Upper lobe of left lung (tissue), 6 donors: ENCODE measurements at regions not wholly inside any gene's neighbourhood (a gene's known extent, or its start where the extent isn't known, plus 50 kb on each side); places are given as distances from the start of the nearest gene placed in this dataset.

ENCODE experiments used
- ATAC-seq, 2 donors: fragments of 200-7000 bp; cut with Tn5 transposase; one replicate each; pipeline ENCODE4 v1.9.1; 2022; ENCODE audit warnings: mild to moderate bottlenecking in 2 of 2, moderate library complexity in 2 of 2; ENCODE audit not compliant: low FRiP score in 2 of 2
- DNase-seq, 2 donors: peaks; one replicate each; pipeline ENCODE4 v3.0.0-alpha.2; 2019 to 2020
- H3K27ac ChIP-seq, 4 donors: fragments of 200-600 bp; sonication (generic); one replicate each; pipeline ENCODE4 v1.5.1; 2016 to 2019
- H3K27me3 ChIP-seq, 4 donors: fragments of 200-600 bp; sonication (generic); one replicate each; pipeline ENCODE4 v1.5.1; 2017 to 2019
- H3K36me3 ChIP-seq, 4 donors: fragments of 200-600 bp; sonication (generic); one replicate each; pipeline ENCODE4 v1.5.1; 2016 to 2019
- H3K4me1 ChIP-seq, 4 donors: fragments of 200-600 bp; sonication (generic); one replicate each; pipeline ENCODE4 v1.5.1; 2018 to 2019
- H3K4me3 ChIP-seq, 4 donors: fragments of 200-600 bp; sonication (generic); one replicate each; pipeline ENCODE4 v1.5.1; 2017 to 2019; ENCODE audit warnings: mild to moderate bottlenecking in 2 of 4, moderate library complexity in 1 of 4
- H3K9me3 ChIP-seq, 4 donors: fragments of 200-600 bp; sonication (generic); one replicate each; pipeline ENCODE4 v1.5.1; 2018 to 2019
- CTCF ChIP-seq, 6 experiments: fragments of 450-650 bp in 4 of 6; fragments of 200-600 bp in 2 of 6; sonication (generic) in 2 of 6; IDR thresholded peaks; one replicate each; pipeline ENCODE4 v1.5.1; 2016 to 2019; ENCODE audit warnings: antibody characterized with exemption in 6 of 6
- EP300 ChIP-seq, 4 donors: sonication (generic); formaldehyde crosslinking; IDR thresholded peaks; one replicate each; pipeline ENCODE4 v1.5.1; 2017; ENCODE audit warnings: antibody characterized with exemption in 4 of 4, control low read depth in 2 of 4
- POLR2A ChIP-seq, 4 donors: fragments of 450-650 bp; IDR thresholded peaks; one replicate each; pipeline ENCODE4 v1.5.1; 2016 to 2017; ENCODE audit warnings: antibody characterized with exemption in 4 of 4, mild to moderate bottlenecking in 2 of 4
- POLR2AphosphoS5 ChIP-seq, 2 donors: sonication (generic); formaldehyde crosslinking; IDR thresholded peaks; one replicate each; pipeline ENCODE4 v1.5.1; 2017; ENCODE audit warnings: antibody characterized with exemption in 2 of 2
- WGBS, 2 donors: methylation state at CpG; one replicate each; pipeline ENCODE4 v1.1.5; 2017 to 2018; 5-methylcytosine and 5-hydroxymethylcytosine counted together
- donor health status: DM: no; HTN: no; CAD: no; lungs with moderate emphysema.
- donor health status: DM: no; HTN: yes; CAD: no; lungs with severe emphysema.

- Histone ChIP-seq H3K4me1 (peaks cover 0 to 5% (median 0%) of the 10 kb centered on the region in 4 donors), H3K27ac (no peak overlapping the region), H3K4me3 (no peak overlapping the region), H3K9me3 (no peaks in the 10 kb centered on the region), H3K27me3 (no peaks in the 10 kb centered on the region), H3K36me3 (no peaks in the 10 kb centered on the region)
- TF ChIP-seq POLR2AphosphoS5 (IDR thresholded peaks at IDR 0.05) = no peak
- no peak for TF ChIP-seq POLR2A (IDR thresholded peaks at IDR 0.05)
- no peak for TF ChIP-seq EP300 (IDR thresholded peaks at IDR 0.05)
- TF ChIP-seq CTCF (IDR thresholded peaks at IDR 0.05) = no peak
- DNase-seq = no peak
- no peak for ATAC-seq
- 56 to 88% methylated on average over 1 of the region's 1 CpG for WGBS, 2 donors
Measured at GRCh38 chr10:121288011-121288410, 310.2 kb downstream of the FGFR2 start.

GRCh38 chr10:121288864-121289661 is 309.2 kb downstream of the FGFR2 start:
- no peak for TF ChIP-seq EP300 (IDR thresholded peaks at IDR 0.05)
- TF ChIP-seq POLR2AphosphoS5 (IDR thresholded peaks at IDR 0.05) = no peak
- no peak for TF ChIP-seq POLR2A (IDR thresholded peaks at IDR 0.05)
- TF ChIP-seq CTCF (IDR thresholded peaks at IDR 0.05) = no peak
- peaks cover 0 to 5% (median 0%) of the 10 kb centered on the region in 4 donors for H3K4me1 ChIP-seq
- no peak overlapping the region for H3K4me3 ChIP-seq
- no peak overlapping the region for H3K27ac ChIP-seq
- no peaks in the 10 kb centered on the region for H3K36me3 ChIP-seq
- DNase-seq = no peak
- no peak for ATAC-seq
- H3K9me3 ChIP-seq = no peaks in the 10 kb centered on the region
- 56 to 66% methylated on average over 6 of the region's 6 CpGs for WGBS, 2 donors
- H3K27me3 ChIP-seq = no peaks in the 10 kb centered on the region

- DNase-seq (no peak), ATAC-seq (no peak)
- no peak overlapping the region for H3K4me3 ChIP-seq
- no peak for TF ChIP-seq POLR2AphosphoS5 (IDR thresholded peaks at IDR 0.05)
- TF ChIP-seq POLR2A (IDR thresholded peaks at IDR 0.05) = no peak
- no peak for TF ChIP-seq EP300 (IDR thresholded peaks at IDR 0.05)
- TF ChIP-seq CTCF (IDR thresholded peaks at IDR 0.05) = no peak
- H3K27ac ChIP-seq = no peak overlapping the region
- 86 to 93% methylated on average over 4 of the region's 4 CpGs for WGBS, 2 donors
- no peaks in the 10 kb centered on the region for H3K9me3 ChIP-seq
- H3K36me3 ChIP-seq = no peaks in the 10 kb centered on the region
- H3K4me1 ChIP-seq = peaks cover 0 to 5% (median 0%) of the 10 kb centered on the region in 4 donors
- no peaks in the 10 kb centered on the region for H3K27me3 ChIP-seq
Measured at GRCh38 chr10:121289800-121290199, 308.4 kb downstream of the FGFR2 start.

- TF ChIP-seq EP300 (IDR thresholded peaks at IDR 0.05) = no peak
- TF ChIP-seq POLR2AphosphoS5 (IDR thresholded peaks at IDR 0.05) = no peak
- no peak for TF ChIP-seq POLR2A (IDR thresholded peaks at IDR 0.05)
- TF ChIP-seq CTCF (IDR thresholded peaks at IDR 0.05) = no peak
- Histone ChIP-seq H3K4me3 (no peak overlapping the region), H3K36me3 (no peaks in the 10 kb centered on the region), H3K27ac (no peak overlapping the region), H3K9me3 (no peaks in the 10 kb centered on the region), H3K27me3 (no peaks in the 10 kb centered on the region), H3K4me1 (no peaks in the 10 kb centered on the region)
- no peak for DNase-seq
- ATAC-seq = no peak
- WGBS, 2 donors = 94 to 99% methylated on average over 4 of the region's 4 CpGs
Measured at GRCh38 chr10:121290674-121291073, 307.6 kb downstream of the FGFR2 start.

GRCh38 chr10:121291376-121291775 is 306.9 kb downstream of the FGFR2 start:
- Histone ChIP-seq H3K4me1 (no peaks in the 10 kb centered on the region), H3K4me3 (no peak overlapping the region), H3K27ac (no peak overlapping the region), H3K27me3 (no peaks in the 10 kb centered on the region), H3K36me3 (no peaks in the 10 kb centered on the region), H3K9me3 (no peaks in the 10 kb centered on the region)
- no peak for TF ChIP-seq POLR2A (IDR thresholded peaks at IDR 0.05)
- no peak for TF ChIP-seq CTCF (IDR thresholded peaks at IDR 0.05)
- no peak for TF ChIP-seq EP300 (IDR thresholded peaks at IDR 0.05)
- TF ChIP-seq POLR2AphosphoS5 (IDR thresholded peaks at IDR 0.05) = no peak
- 82 to 83% methylated on average over 5 to 7 of the region's 7 CpGs for WGBS, 2 donors
- ATAC-seq (no peak), DNase-seq (no peak)
